ENCODE measurements at regions not wholly inside any gene's neighbourhood (a gene's known extent, or its start where the extent isn't known, plus 50 kb on each side); places are given as distances from the start of the nearest gene placed in this dataset.

GRCh38 chr15:39473298-39473947 lies 107.5 kb upstream of the THBS1 start:
- DNase-seq (ENCODE audit: low read depth in 2 of 2) = no peak

DNA sequence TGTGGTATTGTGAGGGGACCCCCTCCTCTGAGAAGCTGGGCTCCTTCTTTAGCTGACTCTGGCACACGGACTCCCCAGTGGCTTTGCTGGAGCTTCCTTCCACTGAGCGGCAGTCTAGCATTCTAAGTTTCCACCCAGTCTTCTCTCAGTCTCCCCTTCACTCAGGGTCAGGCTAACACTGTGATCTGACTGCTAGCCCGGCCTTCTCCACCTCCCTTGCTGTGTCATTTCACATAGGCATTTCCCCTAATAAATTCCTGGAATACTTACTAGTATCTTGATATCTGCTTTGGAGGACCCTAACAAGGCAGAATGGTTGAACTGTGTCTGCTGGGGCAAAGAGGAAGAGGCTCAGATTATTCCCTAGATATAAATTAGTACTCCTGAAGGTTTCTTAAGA lies 106.2 kb upstream of the THBS1 start:
- DNase-seq (ENCODE audit: low read depth in 2 of 2) = no peak

GRCh38 chr15:39478996-39479395 lies 101.9 kb upstream of the THBS1 start:
- DNase-seq (ENCODE audit: low read depth in 2 of 2) = no peak

DNA sequence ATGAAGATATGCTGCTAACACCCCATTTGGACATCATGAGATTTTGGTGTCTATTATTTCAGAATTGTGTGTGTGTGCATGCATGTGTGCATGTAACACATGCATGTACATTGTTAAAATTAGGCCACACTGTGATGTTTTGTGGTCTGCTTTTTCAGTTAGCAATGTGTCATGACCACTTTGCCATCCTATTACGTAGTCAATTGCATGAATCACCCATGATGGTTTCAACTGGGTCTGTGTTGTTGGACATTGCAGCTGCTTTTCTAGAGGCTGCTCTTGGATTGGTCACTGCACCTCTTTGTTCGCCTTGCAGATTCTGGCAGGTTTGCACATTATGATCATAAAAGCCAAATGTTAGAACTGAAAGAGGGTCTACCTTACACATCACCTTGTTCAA lies 101.0 kb upstream of the THBS1 start:
- no peak for DNase-seq (ENCODE audit: low read depth in 2 of 2)

GRCh38 chr15:39482459-39482858 lies 98.4 kb upstream of the THBS1 start:
- no peak for DNase-seq (ENCODE audit: low read depth in 2 of 2)

DNA sequence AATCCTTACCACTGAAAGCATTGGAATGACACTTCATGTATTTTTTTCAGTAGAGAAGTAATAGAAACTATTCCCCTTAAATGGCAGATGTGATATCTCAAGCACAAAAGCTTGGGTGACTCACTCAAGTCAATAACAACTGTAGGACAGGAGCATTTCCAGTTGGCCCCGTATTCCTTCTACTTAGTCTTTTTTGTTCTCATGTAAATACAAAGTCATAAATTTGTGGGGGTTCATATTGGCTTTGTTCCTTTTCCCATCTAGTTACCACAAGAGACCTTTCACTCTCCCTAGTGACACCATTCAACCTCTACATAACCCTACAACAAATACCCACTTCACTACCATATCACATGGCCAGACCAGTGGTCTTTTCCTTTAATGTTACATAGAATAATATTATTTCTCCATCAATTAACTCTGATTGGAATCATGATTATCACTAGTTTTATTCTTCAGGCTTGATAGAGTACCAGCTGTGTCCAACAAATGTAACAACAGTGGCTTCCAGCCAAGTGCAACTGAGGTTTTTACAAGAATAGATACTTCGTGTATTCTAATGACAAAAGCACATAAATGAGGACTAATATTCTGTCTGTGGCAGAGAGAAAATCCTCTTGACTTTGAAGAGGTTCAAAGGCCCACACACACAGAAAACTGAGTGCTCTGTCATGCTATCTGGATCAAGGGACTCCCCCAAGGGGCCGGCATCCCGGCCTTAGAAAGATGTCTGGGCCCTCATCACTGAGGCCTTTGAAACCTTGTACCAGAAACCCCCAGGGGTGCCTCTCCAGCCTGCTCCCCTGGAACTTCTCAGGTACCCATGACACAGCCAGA lies 94.0 kb upstream of the THBS1 start:
- DNase-seq (ENCODE audit: low read depth in 2 of 2) = no peak

DNA sequence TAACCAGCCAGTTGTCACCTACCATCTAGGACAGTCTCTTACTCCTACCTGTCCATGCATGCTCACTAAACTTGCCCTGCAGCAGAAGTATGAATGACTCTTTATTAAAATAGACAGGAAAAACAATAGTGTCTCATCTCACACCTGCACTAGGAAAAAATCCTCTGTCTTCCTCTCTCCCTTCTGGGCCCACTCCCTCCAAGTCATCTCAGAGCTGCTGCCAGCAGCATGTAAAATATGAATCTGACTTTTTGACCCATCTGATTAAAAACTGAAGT lies 93.5 kb upstream of the THBS1 start:
- DNase-seq (ENCODE audit: low read depth in 2 of 2) = no peak

- DNase-seq (ENCODE audit: low read depth in 2 of 2) = no peak
Observed at GRCh38 chr15:39488516-39488915, 92.4 kb upstream of the THBS1 start.

DNA sequence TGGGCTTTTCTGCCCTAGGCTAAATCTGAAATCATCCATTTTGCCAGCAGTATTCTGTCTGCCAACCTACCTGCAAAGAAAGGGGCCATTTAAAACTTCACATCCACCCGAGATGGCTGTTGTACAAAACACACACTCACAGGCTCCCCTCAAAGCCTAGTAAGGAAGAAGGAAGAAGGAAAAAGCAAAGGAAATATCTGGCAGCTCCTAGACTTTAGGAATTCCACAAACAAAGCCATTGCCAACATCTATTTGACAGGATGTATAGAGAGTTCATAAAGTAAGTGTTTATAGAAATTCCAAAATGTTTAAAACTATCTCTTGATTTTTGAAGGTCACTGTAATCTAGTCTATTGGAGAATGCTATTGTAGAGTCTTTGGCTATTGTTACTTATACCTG lies 91.9 kb upstream of the THBS1 start:
- no peak for DNase-seq (ENCODE audit: low read depth in 2 of 2)

GRCh38 chr15:39491115-39491885 lies 89.6 kb upstream of the THBS1 start:
- no peak for DNase-seq (ENCODE audit: low read depth in 2 of 2)

- DNase-seq (ENCODE audit: low read depth in 2 of 2) = no peak
Observed at GRCh38 chr15:39491886-39492490, 88.9 kb upstream of the THBS1 start.

DNA sequence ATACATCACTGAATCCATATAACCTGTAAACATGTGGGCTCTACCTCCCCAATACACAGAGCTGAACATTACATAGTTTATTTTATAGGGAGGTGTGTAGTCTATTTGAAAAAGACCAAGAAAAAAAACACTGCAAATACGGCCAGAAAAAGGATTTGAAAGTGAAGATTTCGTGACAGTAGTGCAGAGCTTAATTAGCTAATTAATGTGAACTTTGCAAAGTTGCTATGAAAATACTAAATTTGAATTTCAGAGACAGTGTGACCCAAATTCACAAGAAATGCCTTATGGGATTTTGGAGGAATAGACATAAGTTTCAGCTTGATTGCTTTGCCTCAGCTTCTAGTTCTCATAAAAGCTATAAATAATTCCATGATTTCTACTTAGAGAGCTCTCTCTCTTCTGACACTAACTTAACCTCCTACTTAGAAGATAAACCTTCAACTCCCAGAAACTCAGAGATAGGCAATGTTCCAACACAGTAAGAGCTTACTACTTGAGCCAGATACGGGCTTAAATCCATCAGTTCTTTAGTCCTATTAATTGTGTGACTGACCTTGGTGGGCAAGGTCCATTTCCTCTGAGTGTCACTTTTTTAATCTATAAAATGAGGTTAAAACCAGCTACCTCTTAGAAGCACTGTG lies 87.3 kb upstream of the THBS1 start:
- no peak for DNase-seq (ENCODE audit: low read depth in 2 of 2)

DNA sequence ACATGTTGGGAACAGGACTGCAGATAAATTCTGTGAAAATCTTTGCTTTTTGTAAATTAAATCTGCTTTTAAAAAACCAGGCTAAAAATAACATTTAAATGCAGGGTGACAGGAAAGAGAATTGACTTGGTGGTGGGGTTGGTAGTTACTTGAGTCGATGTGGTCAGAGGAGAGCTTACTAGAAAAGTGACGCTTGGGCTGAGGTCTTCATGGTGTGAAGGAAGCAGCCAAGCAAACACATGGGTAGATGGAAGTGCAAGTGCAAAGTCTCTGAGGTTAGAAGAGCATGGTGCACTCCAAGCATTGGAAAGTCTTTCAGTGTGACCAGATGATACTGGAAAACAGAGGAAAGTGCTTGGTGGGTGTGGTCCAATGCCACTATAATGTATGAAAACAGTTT lies 86.4 kb upstream of the THBS1 start:
- DNase-seq (ENCODE audit: low read depth in 2 of 2) = no peak

DNA sequence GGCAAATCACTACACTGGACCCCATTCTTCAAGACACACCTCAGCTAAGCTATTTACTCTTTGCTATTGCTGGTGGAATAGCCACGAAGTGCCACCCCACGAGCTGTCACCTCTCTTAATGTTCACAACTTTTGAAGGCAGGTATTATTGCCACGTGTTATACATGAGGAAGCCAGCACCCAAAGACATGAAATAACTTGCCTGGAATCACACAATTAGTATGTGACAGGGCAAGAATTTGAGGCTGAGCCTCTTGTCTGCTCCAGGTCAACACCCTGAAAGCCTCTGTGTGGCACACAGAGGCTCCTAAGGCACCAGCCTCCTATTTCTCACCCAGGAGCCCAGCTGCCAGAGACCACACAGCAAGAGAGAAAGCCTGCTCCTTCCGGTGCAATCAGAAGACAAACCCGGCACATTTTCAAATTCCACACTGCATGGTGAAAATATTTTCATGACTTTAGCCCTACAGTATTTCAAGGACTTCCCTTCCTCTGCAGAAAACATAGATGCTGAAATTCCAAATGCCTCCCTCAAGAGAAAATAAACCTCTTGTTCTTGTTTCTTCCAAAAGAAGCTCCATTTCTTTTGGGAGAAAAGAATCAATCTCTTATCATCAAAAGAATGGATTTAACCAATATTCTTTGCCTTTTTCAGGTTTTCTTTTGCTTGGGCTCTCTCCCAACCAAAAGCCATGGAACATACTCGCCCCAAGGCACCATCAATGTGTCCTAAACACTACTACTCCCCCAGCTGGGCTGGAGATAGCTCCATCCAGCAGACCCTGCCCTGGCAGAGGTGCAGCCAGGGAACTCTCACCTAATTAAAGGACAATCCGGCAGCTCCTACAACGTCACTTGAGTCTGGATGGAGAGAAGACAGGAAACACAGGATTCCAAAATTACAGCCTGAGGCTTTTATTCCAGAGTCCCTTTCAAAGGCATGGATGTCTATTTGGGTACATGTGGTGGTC lies 84.7 kb upstream of the THBS1 start:
- peak in 1 of 2 experiments; percentile 51 for DNase-seq (ENCODE audit: low read depth in 2 of 2)

- no peak for DNase-seq (ENCODE audit: low read depth in 2 of 2)
Observed at GRCh38 chr15:39497016-39497758, 83.7 kb upstream of the THBS1 start.

- DNase-seq (ENCODE audit: low read depth in 2 of 2) = no peak
Observed at GRCh38 chr15:39497759-39498565, 82.9 kb upstream of the THBS1 start.

- peak in 1 of 2 experiments; percentile 53 for DNase-seq (ENCODE audit: low read depth in 2 of 2)
Observed at GRCh38 chr15:39498629-39499028, 82.2 kb upstream of the THBS1 start.

DNA sequence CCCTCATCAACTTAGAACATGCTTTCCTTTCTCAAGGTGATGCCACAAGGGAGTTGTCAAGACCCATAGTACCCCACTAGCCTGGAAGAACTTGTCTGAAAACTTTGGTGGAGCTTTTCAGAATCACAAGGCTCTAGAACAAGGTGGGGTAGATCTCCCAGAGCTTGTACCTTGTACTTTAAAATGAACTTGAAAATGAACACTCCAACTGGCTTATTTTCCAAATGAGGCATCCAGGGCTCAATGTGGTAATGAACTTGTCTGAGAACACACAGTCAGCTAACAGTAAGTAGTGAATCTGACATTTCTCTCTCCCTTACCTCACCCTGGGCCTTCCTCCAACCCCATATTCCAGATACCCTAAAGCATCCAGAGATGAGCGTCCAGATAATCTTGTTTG lies 81.8 kb upstream of the THBS1 start:
- DNase-seq (ENCODE audit: low read depth in 2 of 2) = no peak

DNA sequence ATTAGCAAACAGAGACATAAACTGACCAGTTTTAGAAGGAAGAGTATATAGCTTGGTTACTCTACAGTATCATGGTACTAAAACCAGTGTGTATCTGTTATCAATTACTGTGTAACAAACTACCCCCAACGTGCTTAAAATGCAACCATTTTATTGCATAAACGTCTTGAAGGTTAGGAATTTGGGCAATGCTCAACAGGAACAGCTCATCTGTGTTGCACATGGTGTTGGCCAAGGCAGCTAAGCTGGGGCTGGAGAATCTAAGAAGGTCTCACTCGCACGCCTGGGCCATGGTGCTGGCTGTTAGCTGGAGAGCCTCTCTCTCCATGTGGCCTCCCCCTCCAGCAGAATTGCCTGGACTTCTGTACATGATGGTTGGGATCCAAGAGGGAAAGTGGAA lies 81.2 kb upstream of the THBS1 start:
- DNase-seq (ENCODE audit: low read depth in 2 of 2) = peak; percentile 56 to 58

Measured in fibroblast of skin of left quadriceps (primary cell).